ENCODE measurements at regions not wholly inside any gene's neighbourhood (a gene's known extent, or its start where the extent isn't known, plus 50 kb on each side); places are given as distances from the start of the nearest gene placed in this dataset.

DNA sequence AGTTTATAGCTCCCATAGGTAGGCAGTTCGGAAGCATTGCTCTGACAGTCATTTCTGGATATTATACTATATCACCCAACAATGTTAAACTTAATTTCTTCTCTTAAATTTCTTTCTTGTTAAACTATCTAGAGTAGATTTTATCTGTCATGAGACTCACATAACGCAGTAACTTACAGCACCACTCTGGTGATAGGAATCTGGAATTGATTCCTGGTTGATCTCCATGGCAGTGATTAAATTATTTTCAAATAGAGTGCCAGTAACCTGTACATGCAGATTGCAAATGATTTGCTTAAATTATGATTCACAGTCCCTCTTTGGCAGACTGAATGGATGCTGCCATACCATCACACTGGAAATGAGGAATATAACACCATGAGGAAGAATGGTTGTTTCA is 722.1 kb downstream of the DACH1 start:
- Histone ChIP-seq H3K9me3 (ENCODE audit: severe bottlenecking) (no peaks in the 10 kb centered on the region), H3K27me3 (ENCODE audit: insufficient read depth, poor library complexity, severe bottlenecking) (no peaks in the 10 kb centered on the region), H3K36me3 (ENCODE audit: low read depth) (no peaks in the 10 kb centered on the region), H3K4me1 (ENCODE audit: insufficient read depth, poor library complexity, severe bottlenecking) (no peaks in the 10 kb centered on the region), H3K4me3 (ENCODE audit: severe bottlenecking) (no peak overlapping the region), H3K27ac (ENCODE audit: poor library complexity, severe bottlenecking) (no peak overlapping the region)
- TF ChIP-seq, protein P1, sequence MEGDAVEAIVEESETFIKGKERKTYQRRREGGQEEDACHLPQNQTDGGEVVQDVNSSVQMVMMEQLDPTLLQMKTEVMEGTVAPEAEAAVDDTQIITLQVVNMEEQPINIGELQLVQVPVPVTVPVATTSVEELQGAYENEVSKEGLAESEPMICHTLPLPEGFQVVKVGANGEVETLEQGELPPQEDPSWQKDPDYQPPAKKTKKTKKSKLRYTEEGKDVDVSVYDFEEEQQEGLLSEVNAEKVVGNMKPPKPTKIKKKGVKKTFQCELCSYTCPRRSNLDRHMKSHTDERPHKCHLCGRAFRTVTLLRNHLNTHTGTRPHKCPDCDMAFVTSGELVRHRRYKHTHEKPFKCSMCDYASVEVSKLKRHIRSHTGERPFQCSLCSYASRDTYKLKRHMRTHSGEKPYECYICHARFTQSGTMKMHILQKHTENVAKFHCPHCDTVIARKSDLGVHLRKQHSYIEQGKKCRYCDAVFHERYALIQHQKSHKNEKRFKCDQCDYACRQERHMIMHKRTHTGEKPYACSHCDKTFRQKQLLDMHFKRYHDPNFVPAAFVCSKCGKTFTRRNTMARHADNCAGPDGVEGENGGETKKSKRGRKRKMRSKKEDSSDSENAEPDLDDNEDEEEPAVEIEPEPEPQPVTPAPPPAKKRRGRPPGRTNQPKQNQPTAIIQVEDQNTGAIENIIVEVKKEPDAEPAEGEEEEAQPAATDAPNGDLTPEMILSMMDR (IDR thresholded peaks at IDR 0.05; ENCODE audit: poor library complexity, severe bottlenecking): no peak
- DNase-seq (ENCODE audit: low spot score) (no peak), ATAC-seq (ENCODE audit: low read depth) (no peak)

DNA sequence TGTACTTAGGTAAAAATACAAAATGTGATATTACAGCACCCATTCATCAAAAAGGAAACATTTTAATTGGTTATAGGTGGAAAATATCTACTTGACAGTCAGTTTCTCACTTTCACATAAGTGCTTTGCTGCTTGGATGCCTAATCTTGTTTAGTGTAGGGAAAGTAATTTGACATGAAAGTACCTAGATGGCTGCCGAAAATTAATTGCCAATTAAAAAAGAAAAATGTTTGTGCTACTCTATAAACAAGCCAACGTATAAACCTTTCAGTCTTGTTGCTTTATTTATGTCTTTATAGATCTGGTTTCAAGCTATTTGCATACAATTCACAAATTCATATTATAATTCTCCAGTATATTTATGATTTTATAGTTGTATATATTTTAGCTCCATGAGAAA is 729.9 kb downstream of the DACH1 start:
- Histone ChIP-seq H3K27ac (ENCODE audit: poor library complexity, severe bottlenecking) (no peak overlapping the region), H3K4me3 (ENCODE audit: severe bottlenecking) (no peak overlapping the region), H3K27me3 (ENCODE audit: insufficient read depth, poor library complexity, severe bottlenecking) (no peaks in the 10 kb centered on the region), H3K36me3 (ENCODE audit: low read depth) (no peaks in the 10 kb centered on the region), H3K9me3 (ENCODE audit: severe bottlenecking) (no peaks in the 10 kb centered on the region), H3K4me1 (ENCODE audit: insufficient read depth, poor library complexity, severe bottlenecking) (no peaks in the 10 kb centered on the region)
- TF ChIP-seq, protein P1 (IDR thresholded peaks at IDR 0.05; ENCODE audit: poor library complexity, severe bottlenecking): no peak
- DNase-seq (ENCODE audit: low spot score) (no peak), ATAC-seq (ENCODE audit: low read depth) (no peak)

DNA sequence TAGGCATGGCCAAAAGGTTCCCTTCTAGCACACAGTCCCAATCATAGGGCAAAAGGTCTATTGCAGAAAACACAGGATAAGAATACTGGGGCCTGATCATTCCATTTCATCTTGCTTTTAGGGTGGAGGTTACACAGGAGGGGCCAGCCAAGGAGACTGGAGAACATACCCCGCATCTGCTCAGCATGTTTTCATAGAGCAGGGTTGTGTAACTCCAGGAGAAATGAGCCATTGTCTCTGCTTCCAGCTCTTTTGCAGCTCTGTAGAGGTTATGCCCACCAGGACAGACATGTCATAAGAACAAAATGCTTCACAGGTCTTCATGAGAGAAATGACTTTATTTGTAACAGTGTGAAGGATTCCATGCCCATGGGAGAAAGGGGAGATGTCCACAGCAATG is 742.8 kb downstream of the DACH1 start:
- H3K4me1 ChIP-seq (ENCODE audit: insufficient read depth, poor library complexity, severe bottlenecking): no peaks in the 10 kb centered on the region
- no peaks in the 10 kb centered on the region for H3K9me3 ChIP-seq (ENCODE audit: severe bottlenecking)
- no peak for ATAC-seq (ENCODE audit: low read depth)
- no peaks in the 10 kb centered on the region for H3K27me3 ChIP-seq (ENCODE audit: insufficient read depth, poor library complexity, severe bottlenecking)
- no peak overlapping the region for H3K4me3 ChIP-seq (ENCODE audit: severe bottlenecking)
- H3K36me3 ChIP-seq (ENCODE audit: low read depth): no peaks in the 10 kb centered on the region
- no peak for DNase-seq (ENCODE audit: low spot score)
- no peak overlapping the region for H3K27ac ChIP-seq (ENCODE audit: poor library complexity, severe bottlenecking)
- TF ChIP-seq, protein P1 (IDR thresholded peaks at IDR 0.05; ENCODE audit: poor library complexity, severe bottlenecking): no peak

DNA sequence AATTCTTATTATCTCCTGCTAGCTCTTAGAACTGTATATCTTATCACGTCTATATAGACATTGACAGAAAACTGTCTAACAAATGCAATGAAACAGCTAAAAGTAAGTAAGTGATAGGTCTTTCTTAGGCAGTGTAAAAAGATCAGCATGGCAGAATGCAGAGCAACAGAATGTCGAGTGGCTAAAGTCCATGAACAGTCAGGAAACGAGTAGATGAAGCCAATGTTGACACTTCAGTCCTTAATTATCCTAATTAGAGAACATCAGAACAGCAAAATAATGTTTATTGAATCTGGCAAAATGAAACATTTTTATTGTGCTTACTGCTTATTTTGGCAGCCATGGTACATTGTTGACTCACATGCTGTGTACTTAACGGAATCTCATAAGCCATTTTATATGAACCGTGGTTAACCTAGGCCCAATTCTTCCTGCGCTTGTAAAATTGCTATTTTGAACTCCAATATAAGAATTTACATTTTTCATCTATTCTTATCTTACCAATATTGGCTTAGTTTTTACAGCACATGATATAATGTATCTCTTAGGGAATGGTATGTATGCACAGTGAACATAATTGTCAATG is 748.1 kb downstream of the DACH1 start:
- Histone ChIP-seq H3K4me1 (ENCODE audit: insufficient read depth, poor library complexity, severe bottlenecking) (no peaks in the 10 kb centered on the region), H3K27ac (ENCODE audit: poor library complexity, severe bottlenecking) (no peak overlapping the region), H3K36me3 (ENCODE audit: low read depth) (no peaks in the 10 kb centered on the region), H3K9me3 (ENCODE audit: severe bottlenecking) (no peaks in the 10 kb centered on the region), H3K4me3 (ENCODE audit: severe bottlenecking) (no peak overlapping the region), H3K27me3 (ENCODE audit: insufficient read depth, poor library complexity, severe bottlenecking) (peaks cover 3% of the 10 kb centered on the region)
- TF ChIP-seq, protein P1 (IDR thresholded peaks at IDR 0.05; ENCODE audit: poor library complexity, severe bottlenecking): no peak
- no peak for DNase-seq (ENCODE audit: low spot score)
- ATAC-seq (ENCODE audit: low read depth): no peak

DNA sequence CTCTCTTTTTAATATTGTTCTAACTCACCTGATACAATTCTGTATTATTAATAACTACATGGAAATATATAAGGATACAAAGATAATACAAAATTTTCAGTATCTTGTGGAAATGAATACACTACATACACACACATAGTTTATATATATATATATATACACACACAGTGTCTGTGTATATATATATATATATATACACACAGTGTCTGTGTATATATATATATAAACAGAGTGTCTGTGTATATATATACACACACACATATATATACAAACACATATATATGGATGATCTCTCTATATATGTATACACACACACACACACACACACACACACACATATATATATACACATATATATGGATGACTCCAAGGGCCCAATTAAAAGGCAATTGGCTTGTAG is 749.1 kb downstream of the DACH1 start:
- peaks cover 3% of the 10 kb centered on the region for H3K27me3 ChIP-seq (ENCODE audit: insufficient read depth, poor library complexity, severe bottlenecking)
- no peaks in the 10 kb centered on the region for H3K4me1 ChIP-seq (ENCODE audit: insufficient read depth, poor library complexity, severe bottlenecking)
- TF ChIP-seq, protein P1 (IDR thresholded peaks at IDR 0.05; ENCODE audit: poor library complexity, severe bottlenecking): no peak
- H3K9me3 ChIP-seq (ENCODE audit: severe bottlenecking): no peaks in the 10 kb centered on the region
- DNase-seq (ENCODE audit: low spot score): no peak
- ATAC-seq (ENCODE audit: low read depth): no peak
- H3K36me3 ChIP-seq (ENCODE audit: low read depth): no peaks in the 10 kb centered on the region
- no peak overlapping the region for H3K27ac ChIP-seq (ENCODE audit: poor library complexity, severe bottlenecking)
- H3K4me3 ChIP-seq (ENCODE audit: severe bottlenecking): no peak overlapping the region
